ENCODE measurements at regions not wholly inside any gene's neighbourhood (a gene's known extent, or its start where the extent isn't known, plus 50 kb on each side); places are given as distances from the start of the nearest gene placed in this dataset.

DNA sequence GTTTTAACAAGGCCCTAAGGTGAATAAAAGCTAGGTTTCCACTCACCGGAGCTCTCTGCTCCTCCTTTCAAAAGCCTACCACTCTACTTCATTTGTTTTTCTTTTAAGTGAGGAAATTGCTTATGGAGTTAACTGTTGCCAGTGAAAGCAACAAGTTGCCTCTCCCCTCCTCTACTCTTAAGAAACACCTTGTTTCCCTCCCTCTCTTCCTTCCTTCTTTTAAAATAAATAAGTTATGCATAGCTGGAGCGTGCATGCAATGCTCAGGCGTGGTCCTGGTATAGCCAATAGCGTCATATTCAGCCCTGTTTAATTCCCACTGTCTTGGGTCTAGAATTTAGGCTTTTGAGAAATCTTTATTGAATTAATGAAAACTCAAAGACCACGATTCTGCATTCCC lies 101.1 kb upstream of the IGF1R start:
- intact Hi-C loops (cut with micrococcal nuclease) = no loop called here
- no TSS peak for BruUV-seq (replicated peaks)
- ChIA-PET POLR2A (interaction anchor here (0.5 to 1.0 kb wide), 2 partner anchors 28 to 319 kb away, joined by 3 read pairs; no protein-coding TSS in a partner anchor), CTCF (interaction anchor here (0.7 kb wide), 1 partner anchor 86 kb away, joined by 3 read pairs; no protein-coding TSS in a partner anchor)
- DNase-seq (ENCODE audit: unreplicated experiment) = no peak
- Mint-ChIP-seq H3K9me3 (ENCODE audit: unreplicated experiment) (peaks cover 6% of the 10 kb centered on the region), H3K27ac (ENCODE audit: low read depth, unreplicated experiment) (no peak overlapping the region), H3K36me3 (ENCODE audit: insufficient read depth, unreplicated experiment) (no peaks in the 10 kb centered on the region), H3K4me3 (ENCODE audit: unreplicated experiment) (no peak overlapping the region), H3K27me3 (ENCODE audit: insufficient read depth, unreplicated experiment) (peaks cover 21% of the 10 kb centered on the region), H3K4me1 (ENCODE audit: insufficient read depth, unreplicated experiment) (peaks cover 5% of the 10 kb centered on the region)
- TF ChIP-seq, protein P1, sequence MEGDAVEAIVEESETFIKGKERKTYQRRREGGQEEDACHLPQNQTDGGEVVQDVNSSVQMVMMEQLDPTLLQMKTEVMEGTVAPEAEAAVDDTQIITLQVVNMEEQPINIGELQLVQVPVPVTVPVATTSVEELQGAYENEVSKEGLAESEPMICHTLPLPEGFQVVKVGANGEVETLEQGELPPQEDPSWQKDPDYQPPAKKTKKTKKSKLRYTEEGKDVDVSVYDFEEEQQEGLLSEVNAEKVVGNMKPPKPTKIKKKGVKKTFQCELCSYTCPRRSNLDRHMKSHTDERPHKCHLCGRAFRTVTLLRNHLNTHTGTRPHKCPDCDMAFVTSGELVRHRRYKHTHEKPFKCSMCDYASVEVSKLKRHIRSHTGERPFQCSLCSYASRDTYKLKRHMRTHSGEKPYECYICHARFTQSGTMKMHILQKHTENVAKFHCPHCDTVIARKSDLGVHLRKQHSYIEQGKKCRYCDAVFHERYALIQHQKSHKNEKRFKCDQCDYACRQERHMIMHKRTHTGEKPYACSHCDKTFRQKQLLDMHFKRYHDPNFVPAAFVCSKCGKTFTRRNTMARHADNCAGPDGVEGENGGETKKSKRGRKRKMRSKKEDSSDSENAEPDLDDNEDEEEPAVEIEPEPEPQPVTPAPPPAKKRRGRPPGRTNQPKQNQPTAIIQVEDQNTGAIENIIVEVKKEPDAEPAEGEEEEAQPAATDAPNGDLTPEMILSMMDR (IDR thresholded peaks at IDR 0.05; ENCODE audit: unreplicated experiment) = no peak

- no peak for DNase-seq (ENCODE audit: unreplicated experiment)
- peak overlapping the region; percentile 78 for H3K4me3 Mint-ChIP-seq (ENCODE audit: unreplicated experiment)
- intact Hi-C loops (cut with micrococcal nuclease) = no loop called here
- POLR2A ChIA-PET = interaction anchor here (0.5 to 1.6 kb wide), 3 partner anchors 10 to 319 kb away, joined by 3 to 8 read pairs (median 5); no protein-coding TSS in a partner anchor
- peaks cover 5% of the 10 kb centered on the region for H3K4me1 Mint-ChIP-seq (ENCODE audit: insufficient read depth, unreplicated experiment)
- no TSS peak for BruUV-seq (replicated peaks)
- H3K27me3 Mint-ChIP-seq (ENCODE audit: insufficient read depth, unreplicated experiment) = peaks cover 21% of the 10 kb centered on the region
- TF ChIP-seq, protein P1 (IDR thresholded peaks at IDR 0.05; ENCODE audit: unreplicated experiment) = no peak
- H3K36me3 Mint-ChIP-seq (ENCODE audit: insufficient read depth, unreplicated experiment) = no peaks in the 10 kb centered on the region
- H3K9me3 Mint-ChIP-seq (ENCODE audit: unreplicated experiment) = peaks cover 6% of the 10 kb centered on the region
- H3K27ac Mint-ChIP-seq (ENCODE audit: low read depth, unreplicated experiment) = peak overlapping the region; percentile 25
- CTCF ChIA-PET = interaction anchor here (0.6 to 1.0 kb wide), 5 partner anchors 27 to 302 kb away, joined by 3 to 4 read pairs (median 3); no protein-coding TSS in a partner anchor
Observed at GRCh38 chr15:98547741-98548138, 100.6 kb upstream of the IGF1R start.

- Mint-ChIP-seq H3K4me3 (ENCODE audit: unreplicated experiment) (peak overlapping the region; percentile 78), H3K36me3 (ENCODE audit: insufficient read depth, unreplicated experiment) (no peaks in the 10 kb centered on the region), H3K27me3 (ENCODE audit: insufficient read depth, unreplicated experiment) (peaks cover 27% of the 10 kb centered on the region), H3K27ac (ENCODE audit: low read depth, unreplicated experiment) (peak overlapping the region; percentile 25), H3K9me3 (ENCODE audit: unreplicated experiment) (peaks cover 6% of the 10 kb centered on the region), H3K4me1 (ENCODE audit: insufficient read depth, unreplicated experiment) (peaks cover 5% of the 10 kb centered on the region)
- CTCF ChIA-PET = interaction anchor here (0.6 to 1.0 kb wide), 6 partner anchors 10 to 301 kb away, joined by 3 to 4 read pairs (median 3); no protein-coding TSS in a partner anchor
- TF ChIP-seq, protein P1 (IDR thresholded peaks at IDR 0.05; ENCODE audit: unreplicated experiment) = no peak
- BruUV-seq (replicated peaks) = no TSS peak
- peak; percentile 53 for DNase-seq (ENCODE audit: unreplicated experiment)
- POLR2A ChIA-PET = interaction anchor here (1.1 to 1.6 kb wide), 3 partner anchors 9 to 103 kb away, joined by 3 to 8 read pairs (median 5); no protein-coding TSS in a partner anchor
- intact Hi-C loops (cut with micrococcal nuclease) = no loop called here
Observed at GRCh38 chr15:98548139-98548971, 100.0 kb upstream of the IGF1R start.

DNA sequence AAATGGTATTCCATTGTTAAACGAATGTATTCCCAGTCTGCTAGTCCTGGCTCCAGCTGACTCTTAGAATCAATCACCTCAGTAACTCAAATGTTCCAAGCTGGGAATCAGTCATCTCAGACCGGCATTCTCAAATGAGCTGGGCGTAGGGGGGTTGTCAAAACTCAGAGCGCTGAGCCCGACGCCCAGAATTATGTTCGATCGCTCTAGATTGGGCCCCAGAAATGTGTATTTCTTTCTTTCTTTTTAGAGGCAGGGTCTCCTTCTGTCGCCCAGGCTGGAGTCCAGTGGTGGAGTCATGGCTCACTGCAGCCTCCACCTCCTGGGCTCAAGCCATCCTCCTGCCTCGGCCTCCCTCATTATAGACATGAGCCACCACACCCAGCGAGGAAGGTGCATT lies 99.3 kb upstream of the IGF1R start:
- H3K27me3 Mint-ChIP-seq (ENCODE audit: insufficient read depth, unreplicated experiment) = peaks cover 28% of the 10 kb centered on the region
- no peaks in the 10 kb centered on the region for H3K36me3 Mint-ChIP-seq (ENCODE audit: insufficient read depth, unreplicated experiment)
- DNase-seq (ENCODE audit: unreplicated experiment) = no peak
- TF ChIP-seq, protein P1 (IDR thresholded peaks at IDR 0.05; ENCODE audit: unreplicated experiment) = no peak
- H3K9me3 Mint-ChIP-seq (ENCODE audit: unreplicated experiment) = peaks cover 6% of the 10 kb centered on the region
- H3K4me3 Mint-ChIP-seq (ENCODE audit: unreplicated experiment) = peak overlapping the region; percentile 78
- POLR2A ChIA-PET = interaction anchor here (1.1 to 1.6 kb wide), 2 partner anchors 9 to 11 kb away, joined by 3 to 8 read pairs; no protein-coding TSS in a partner anchor
- peaks cover 5% of the 10 kb centered on the region for H3K4me1 Mint-ChIP-seq (ENCODE audit: insufficient read depth, unreplicated experiment)
- H3K27ac Mint-ChIP-seq (ENCODE audit: low read depth, unreplicated experiment) = peak overlapping the region; percentile 25
- BruUV-seq (replicated peaks) = no TSS peak
- intact Hi-C loops (cut with micrococcal nuclease) = no loop called here
- CTCF ChIA-PET = interaction anchor here (0.8 to 1.0 kb wide), 2 partner anchors 9 to 11 kb away, joined by 3 read pairs; no protein-coding TSS in a partner anchor
